Mesendoderm (in vitro differentiated cells): ENCODE measurements at regions not wholly inside any gene's neighbourhood (a gene's known extent, or its start where the extent isn't known, plus 50 kb on each side); places are given as distances from the start of the nearest gene placed in this dataset.

Source experiments
- DNase-seq: peaks from one replicate; pipeline ENCODE4 v3.0.0; 2013
- H2AK5ac ChIP-seq: 2 replicates; pipeline ENCODE4 v1.6.1; 2013; ENCODE audit warnings: low read length, inconsistent platforms
- H2BK120ac ChIP-seq: 2 replicates; pipeline ENCODE4 v1.6.1; 2013; ENCODE audit warnings: low read depth, mild to moderate bottlenecking, low read length, moderate library complexity, mixed read lengths
- H2BK15ac ChIP-seq: replicated peaks from 2 replicates; pipeline ENCODE4 v1.6.1; 2013; ENCODE audit warnings: low read depth, mild to moderate bottlenecking, moderate library complexity
- H2BK5ac ChIP-seq: 2 replicates; pipeline ENCODE4 v1.6.1; 2013; ENCODE audit warnings: low read length, inconsistent platforms
- H3K18ac ChIP-seq: 2 replicates; pipeline ENCODE4 v1.6.1; 2013; ENCODE audit warnings: mild to moderate bottlenecking, low read length, mixed read lengths
- H3K23ac ChIP-seq: one replicate; pipeline ENCODE4 v1.6.1; 2013; ENCODE audit warnings: low read length
- H3K27ac ChIP-seq: 2 replicates; pipeline ENCODE4 v1.5.1; 2013; ENCODE audit warnings: low read depth, mild to moderate bottlenecking, inconsistent platforms, low read length, moderate library complexity
- H3K27me3 ChIP-seq: 2 replicates; pipeline ENCODE4 v1.6.1; 2013; ENCODE audit warnings: low read length, control low read depth, mild to moderate bottlenecking, inconsistent platforms; ENCODE audit not compliant: insufficient read depth, poor library complexity
- H3K36me3 ChIP-seq: 2 replicates; pipeline ENCODE4 v1.6.1; 2013; ENCODE audit warnings: low read length, inconsistent platforms; ENCODE audit not compliant: control insufficient read depth, insufficient read depth
- H3K4ac ChIP-seq: one replicate; pipeline ENCODE4 v1.6.1; 2013; ENCODE audit warnings: low read depth, mild to moderate bottlenecking, low read length, moderate library complexity
- H3K4me1 ChIP-seq: 2 replicates; pipeline ENCODE4 v1.6.1; 2013; ENCODE audit warnings: low read depth, low read length, inconsistent platforms; ENCODE audit not compliant: control insufficient read depth
- H3K4me2 ChIP-seq: 2 replicates; pipeline ENCODE4 v1.6.1; 2013; ENCODE audit warnings: low read length
- H3K4me3 ChIP-seq: 2 replicates; pipeline ENCODE4 v1.5.1; 2013; ENCODE audit warnings: mild to moderate bottlenecking, low read length
- H3K56ac ChIP-seq: one replicate; pipeline ENCODE4 v1.6.1; 2013; ENCODE audit warnings: low read length
- H3K79me1 ChIP-seq: 2 replicates; pipeline ENCODE4 v1.6.1; 2013; ENCODE audit warnings: low read length, inconsistent platforms
- H3K79me2 ChIP-seq: 2 replicates; pipeline ENCODE4 v1.6.1; 2013; ENCODE audit warnings: mild to moderate bottlenecking, low read length; ENCODE audit not compliant: control insufficient read depth, insufficient read depth
- H3K9ac ChIP-seq: 2 replicates; pipeline ENCODE4 v1.6.1; 2013; ENCODE audit warnings: low read length, inconsistent platforms
- H4K5ac ChIP-seq: one replicate; pipeline ENCODE4 v1.6.1; 2013; ENCODE audit warnings: low read length
- H4K8ac ChIP-seq: one replicate; pipeline ENCODE4 v1.6.1; 2013; ENCODE audit warnings: low read depth, mild to moderate bottlenecking, control low read depth, low read length, moderate library complexity
- WGBS: extraction: QIAGEN DNeasy Blood & Tissue Kit; methylation state at CpG from one replicate; pipeline ENCODE4 v1.1.7; 2013; ENCODE audit warnings: low lambda C conversion rate, missing lambda C conversion rate; ENCODE audit not compliant: insufficient coverage; ENCODE audit errors: extremely low coverage; 5-methylcytosine and 5-hydroxymethylcytosine counted together

DNA sequence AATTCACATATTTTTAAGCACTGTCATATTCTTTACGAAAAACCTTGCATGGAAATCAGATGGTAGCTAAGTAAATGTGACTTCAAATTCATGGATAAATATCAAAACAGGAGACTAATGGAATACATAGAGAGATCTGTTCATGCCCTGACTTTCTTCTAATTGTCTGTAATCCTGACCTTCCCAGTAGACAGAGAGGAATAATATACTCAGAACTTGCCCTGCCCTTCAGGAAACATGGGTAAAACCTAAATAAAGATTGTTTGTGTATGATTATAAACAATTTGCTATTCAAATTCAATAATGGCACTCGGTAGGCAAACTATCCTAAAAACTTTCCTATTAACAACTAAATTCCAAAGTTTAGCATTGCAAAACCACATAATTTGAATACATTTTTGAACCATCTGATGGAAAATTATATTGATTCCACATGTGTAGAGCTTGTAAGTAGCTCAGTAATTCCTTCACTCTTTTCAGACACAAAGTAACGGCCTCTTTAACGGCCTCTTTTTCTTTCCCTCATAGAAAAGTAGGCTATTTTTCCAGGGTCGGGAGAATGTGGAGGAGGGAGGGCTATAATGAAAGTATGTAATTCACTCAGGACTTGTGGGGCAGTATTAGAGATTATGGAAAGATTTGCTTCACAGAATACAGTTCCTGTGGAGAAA lies 227.6 kb downstream of the ALDH8A1 start:
- no peak overlapping the region for H2BK120ac ChIP-seq
- no peak overlapping the region for H3K4me2 ChIP-seq
- no peak overlapping the region for H3K4me3 ChIP-seq
- no peak overlapping the region for H3K27ac ChIP-seq
- no peak overlapping the region for H2BK5ac ChIP-seq
- no peaks in the 10 kb centered on the region for H3K4me1 ChIP-seq
- H3K23ac ChIP-seq: no peak overlapping the region
- no peak overlapping the region for H2BK15ac ChIP-seq
- H3K4ac ChIP-seq: no peak overlapping the region
- no peaks in the 10 kb centered on the region for H3K27me3 ChIP-seq
- H3K79me2 ChIP-seq: no peaks in the 10 kb centered on the region
- no peak for DNase-seq
- WGBS: no CpG with 5 or more reads among the region's 5 CpGs
- H2AK5ac ChIP-seq: no peak overlapping the region
- no peaks in the 10 kb centered on the region for H3K36me3 ChIP-seq
- no peak overlapping the region for H4K8ac ChIP-seq
- H3K79me1 ChIP-seq: no peaks in the 10 kb centered on the region
- H3K18ac ChIP-seq: no peak overlapping the region
- no peak overlapping the region for H3K56ac ChIP-seq
- H4K5ac ChIP-seq: no peak overlapping the region
- H3K9ac ChIP-seq: no peak overlapping the region

DNA sequence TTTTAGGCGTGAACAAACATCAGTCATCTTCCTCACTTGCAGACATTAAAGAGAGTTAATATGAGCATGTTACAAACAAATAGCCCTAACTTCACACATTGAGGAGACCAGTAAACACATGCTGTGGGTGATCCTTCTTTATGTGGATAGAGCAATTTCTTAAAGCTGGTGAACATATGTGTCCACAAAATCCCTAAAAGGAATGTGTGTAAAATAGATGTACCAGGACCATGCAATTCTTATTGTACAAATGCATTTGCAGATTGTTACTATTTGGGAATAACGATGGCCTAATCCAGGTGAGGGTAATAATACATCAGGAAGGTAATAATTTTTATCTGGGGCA lies 228.9 kb downstream of the ALDH8A1 start:
- Histone ChIP-seq H3K4ac (no peak overlapping the region), H3K18ac (no peak overlapping the region), H2BK5ac (no peak overlapping the region), H2BK120ac (no peak overlapping the region), H3K56ac (no peak overlapping the region), H4K8ac (no peak overlapping the region), H3K36me3 (no peaks in the 10 kb centered on the region), H4K5ac (no peak overlapping the region), H3K27ac (no peak overlapping the region), H2BK15ac (no peak overlapping the region), H3K9ac (no peak overlapping the region), H3K4me2 (no peak overlapping the region), H3K27me3 (no peaks in the 10 kb centered on the region), H3K23ac (no peak overlapping the region), H3K79me1 (no peaks in the 10 kb centered on the region), H2AK5ac (no peak overlapping the region), H3K4me1 (no peaks in the 10 kb centered on the region), H3K4me3 (no peak overlapping the region), H3K79me2 (no peaks in the 10 kb centered on the region)
- no CpG with 5 or more reads among the region's 2 CpGs for WGBS
- DNase-seq: no peak

DNA sequence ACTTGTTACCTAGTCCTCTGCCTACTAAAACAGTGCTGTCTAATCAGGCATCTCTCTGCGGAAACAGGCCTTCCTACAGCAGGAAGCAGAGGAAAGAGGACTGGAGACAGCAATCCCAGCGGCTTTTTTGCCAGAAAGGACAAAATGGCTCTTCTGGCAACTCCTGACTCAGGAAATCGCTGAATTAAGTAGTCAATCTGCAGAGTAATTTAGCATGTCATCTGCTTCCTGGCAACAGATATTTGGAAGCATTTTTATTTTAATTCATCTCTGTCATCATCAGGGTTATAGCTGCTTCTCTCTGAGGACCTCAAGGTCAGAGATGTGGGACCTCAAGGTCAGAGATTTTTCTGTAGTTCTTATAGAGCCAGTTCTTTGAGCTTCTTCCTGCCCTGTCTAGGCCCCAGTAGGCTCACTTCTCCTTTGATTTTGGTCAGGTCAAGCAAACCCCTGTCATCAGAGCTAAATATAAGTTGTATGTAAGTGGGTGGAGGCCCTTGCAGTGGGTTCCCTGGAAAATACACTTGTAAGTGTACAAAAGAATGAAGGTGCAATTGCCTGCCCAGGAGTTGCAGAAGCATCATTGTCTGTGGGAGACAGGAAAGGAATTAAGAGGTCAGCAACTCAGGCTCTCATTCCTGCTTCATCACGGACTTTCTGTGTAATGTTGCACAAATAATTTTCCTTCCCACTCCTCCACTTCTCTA lies 229.4 kb downstream of the ALDH8A1 start:
- no peak overlapping the region for H2BK5ac ChIP-seq
- no peaks in the 10 kb centered on the region for H3K4me1 ChIP-seq
- no peak overlapping the region for H2BK120ac ChIP-seq
- WGBS: no CpG with 5 or more reads among the region's 4 CpGs
- H2BK15ac ChIP-seq: no peak overlapping the region
- no peak for DNase-seq
- H3K9ac ChIP-seq: no peak overlapping the region
- H3K4me2 ChIP-seq: no peak overlapping the region
- no peaks in the 10 kb centered on the region for H3K79me2 ChIP-seq
- no peaks in the 10 kb centered on the region for H3K79me1 ChIP-seq
- no peak overlapping the region for H4K5ac ChIP-seq
- no peak overlapping the region for H3K4ac ChIP-seq
- no peak overlapping the region for H3K56ac ChIP-seq
- no peaks in the 10 kb centered on the region for H3K36me3 ChIP-seq
- H3K4me3 ChIP-seq: no peak overlapping the region
- no peak overlapping the region for H3K18ac ChIP-seq
- no peak overlapping the region for H4K8ac ChIP-seq
- no peak overlapping the region for H3K23ac ChIP-seq
- no peak overlapping the region for H3K27ac ChIP-seq
- no peak overlapping the region for H2AK5ac ChIP-seq
- no peaks in the 10 kb centered on the region for H3K27me3 ChIP-seq

- no peaks in the 10 kb centered on the region for H3K4me1 ChIP-seq
- H2BK15ac ChIP-seq: no peak overlapping the region
- H2BK5ac ChIP-seq: no peak overlapping the region
- no peak overlapping the region for H4K8ac ChIP-seq
- no peak overlapping the region for H3K56ac ChIP-seq
- H4K5ac ChIP-seq: no peak overlapping the region
- no peak overlapping the region for H3K4me2 ChIP-seq
- H3K23ac ChIP-seq: no peak overlapping the region
- no peak overlapping the region for H3K4me3 ChIP-seq
- no peak overlapping the region for H3K9ac ChIP-seq
- no peak overlapping the region for H2AK5ac ChIP-seq
- no peaks in the 10 kb centered on the region for H3K79me1 ChIP-seq
- no peak overlapping the region for H3K18ac ChIP-seq
- DNase-seq: no peak
- no CpG with 5 or more reads among the region's 2 CpGs for WGBS
- no peaks in the 10 kb centered on the region for H3K27me3 ChIP-seq
- no peaks in the 10 kb centered on the region for H3K36me3 ChIP-seq
- H3K4ac ChIP-seq: no peak overlapping the region
- no peak overlapping the region for H2BK120ac ChIP-seq
- H3K27ac ChIP-seq: no peak overlapping the region
- no peaks in the 10 kb centered on the region for H3K79me2 ChIP-seq
Observed at GRCh38 chr6:134719911-134720310, 230.0 kb downstream of the ALDH8A1 start.

DNA sequence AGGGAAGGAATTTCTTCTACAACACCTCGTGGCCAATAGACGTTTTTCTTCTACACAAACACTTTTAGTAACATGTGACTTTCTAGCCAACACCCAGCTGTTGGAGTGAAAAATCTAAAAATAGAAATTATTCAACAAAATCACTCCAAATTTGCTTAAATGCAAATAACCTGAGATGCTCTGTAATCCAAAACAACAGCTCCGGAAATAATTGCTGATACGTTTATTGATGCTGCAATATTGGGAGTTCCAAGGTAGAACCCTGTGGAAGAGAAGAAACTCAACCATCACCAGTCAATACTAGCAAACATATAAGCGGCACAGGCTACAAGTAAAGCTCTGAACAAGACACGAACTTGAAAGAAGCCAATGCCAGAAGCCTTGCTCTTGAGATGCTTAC lies 230.6 kb downstream of the ALDH8A1 start:
- Histone ChIP-seq H3K4ac (no peak overlapping the region), H3K4me2 (no peak overlapping the region), H3K27ac (no peak overlapping the region), H2BK120ac (no peak overlapping the region), H3K79me1 (no peaks in the 10 kb centered on the region), H3K27me3 (no peaks in the 10 kb centered on the region), H3K9ac (no peak overlapping the region), H4K8ac (no peak overlapping the region), H3K36me3 (no peaks in the 10 kb centered on the region), H3K56ac (no peak overlapping the region), H3K79me2 (no peaks in the 10 kb centered on the region), H4K5ac (no peak overlapping the region), H3K23ac (no peak overlapping the region), H3K18ac (no peak overlapping the region), H3K4me3 (no peak overlapping the region), H2AK5ac (no peak overlapping the region), H3K4me1 (no peaks in the 10 kb centered on the region), H2BK5ac (no peak overlapping the region), H2BK15ac (no peak overlapping the region)
- no CpG with 5 or more reads among the region's 6 CpGs for WGBS
- DNase-seq: no peak

GRCh38 chr6:134714679-134715078 lies 235.2 kb downstream of the ALDH8A1 start:
- WGBS: no CpG with 5 or more reads among the region's 8 CpGs
- H3K4ac ChIP-seq: no peak overlapping the region
- H2AK5ac ChIP-seq: no peak overlapping the region
- no peak overlapping the region for H3K56ac ChIP-seq
- H4K5ac ChIP-seq: no peak overlapping the region
- no peak overlapping the region for H2BK120ac ChIP-seq
- H3K4me2 ChIP-seq: no peak overlapping the region
- DNase-seq: no peak
- H3K27ac ChIP-seq: no peak overlapping the region
- H3K18ac ChIP-seq: no peak overlapping the region
- no peak overlapping the region for H4K8ac ChIP-seq
- no peaks in the 10 kb centered on the region for H3K27me3 ChIP-seq
- no peaks in the 10 kb centered on the region for H3K4me1 ChIP-seq
- no peaks in the 10 kb centered on the region for H3K79me1 ChIP-seq
- no peak overlapping the region for H2BK15ac ChIP-seq
- H3K23ac ChIP-seq: no peak overlapping the region
- H2BK5ac ChIP-seq: no peak overlapping the region
- no peaks in the 10 kb centered on the region for H3K36me3 ChIP-seq
- H3K4me3 ChIP-seq: no peak overlapping the region
- no peak overlapping the region for H3K9ac ChIP-seq
- no peaks in the 10 kb centered on the region for H3K79me2 ChIP-seq
